OCI-LY3 (cell line): ENCODE measurements at regions not wholly inside any gene's neighbourhood (a gene's known extent, or its start where the extent isn't known, plus 50 kb on each side); places are given as distances from the start of the nearest gene placed in this dataset.

ENCODE experiments used
- H2AFZ ChIP-seq: fragments of 200-600, 300-600 bp; shearing (Covaris generic); 2 replicates; pipeline ENCODE4 v1.6.0; 2014; ENCODE audit warnings: antibody characterized with exemption, low read depth, low read length
- H3K27ac ChIP-seq: fragments of 200-600, 300-600 bp; sonication (generic); 2 replicates; pipeline ENCODE4 v1.5.1; 2014; ENCODE audit warnings: mild to moderate bottlenecking, low read length, moderate library complexity, mixed read lengths
- H3K27me3 ChIP-seq: fragments of 200-600, 300-600 bp; sonication (generic); 2 replicates; pipeline ENCODE4 v1.6.1; 2014; ENCODE audit warnings: low read depth, low read length, mixed read lengths
- H3K36me3 ChIP-seq: fragments of 200-600, 300-600 bp; sonication (generic); replicated peaks from 2 replicates; pipeline ENCODE3; 2014; ENCODE audit warnings: low read depth, low read length, mixed read lengths
- H3K4me1 ChIP-seq: fragments of 300-600, 200-600 bp; sonication (generic); 2 replicates; pipeline ENCODE4 v1.6.1; 2014; ENCODE audit warnings: low read length, mixed read lengths
- H3K4me2 ChIP-seq: fragments of 200-600, 300-600 bp; sonication (generic); 2 replicates; pipeline ENCODE4 v1.6.1; 2014; ENCODE audit warnings: low read length, mixed read lengths
- H3K4me3 ChIP-seq: fragments of 300-600, 200-600 bp; sonication (generic); 2 replicates; pipeline ENCODE4 v1.5.1; 2014; ENCODE audit warnings: antibody characterized with exemption, mild to moderate bottlenecking, low read length, moderate library complexity
- H3K79me2 ChIP-seq: fragments of 300-600, 200-600 bp; shearing (Covaris generic); 2 replicates; pipeline ENCODE4 v1.6.1; 2014; ENCODE audit warnings: mild to moderate bottlenecking, low read length, mixed read lengths
- H3K9ac ChIP-seq: fragments of 300-600, 200-600 bp; shearing (Covaris generic); 2 replicates; pipeline ENCODE4 v1.6.0; 2014; ENCODE audit warnings: mild to moderate bottlenecking, low read length, moderate library complexity
- H3K9me3 ChIP-seq: fragments of 200-600, 300-600 bp; shearing (Covaris generic); 2 replicates; pipeline ENCODE4 v1.6.1; 2014; ENCODE audit warnings: low read length, mixed read lengths; ENCODE audit not compliant: insufficient read depth
- H4K20me1 ChIP-seq: fragments of 200-600, 300-600 bp; sonication (generic); 2 replicates; pipeline ENCODE4 v1.6.1; 2016; ENCODE audit warnings: low read length, mixed read lengths; ENCODE audit not compliant: insufficient read depth
- CTCF ChIP-seq: fragments of 200-600, 300-600 bp; sonication (generic); IDR thresholded peaks from 2 replicates; pipeline ENCODE4 v1.5.1; 2014; ENCODE audit warnings: antibody characterized with exemption, low read length, low read depth
- EZH2phosphoT487 ChIP-seq: fragments of 200-600 bp; shearing (Covaris generic); IDR thresholded peaks from 2 replicates; pipeline ENCODE4 v1.6.1; 2018; ENCODE audit warnings: antibody characterized with exemption, mixed run types, low read depth

GRCh38 chr15:77768521-77769078, 135.9 kb upstream of the LINGO1 start:
- peaks cover 36% of the 10 kb centered on the region for H3K27me3 ChIP-seq
- no peak overlapping the region for H3K4me3 ChIP-seq
- TF ChIP-seq CTCF (no peak), EZH2phosphoT487 (no peak)
- H3K36me3 ChIP-seq = no peaks in the 10 kb centered on the region
- H3K79me2 ChIP-seq = no peaks in the 10 kb centered on the region
- no peak overlapping the region for H3K9ac ChIP-seq
- H3K4me2 ChIP-seq = no peak overlapping the region
- H3K9me3 ChIP-seq = no peaks in the 10 kb centered on the region
- H4K20me1 ChIP-seq = no peaks in the 10 kb centered on the region
- H3K27ac ChIP-seq = no peak overlapping the region
- H3K4me1 ChIP-seq = no peaks in the 10 kb centered on the region
- no peak overlapping the region for H2AFZ ChIP-seq

- Histone ChIP-seq H3K27ac (no peak overlapping the region), H3K36me3 (no peaks in the 10 kb centered on the region), H3K4me3 (no peak overlapping the region), H3K4me1 (no peaks in the 10 kb centered on the region), H4K20me1 (no peaks in the 10 kb centered on the region), H3K9me3 (no peaks in the 10 kb centered on the region), H3K9ac (no peak overlapping the region), H3K79me2 (no peaks in the 10 kb centered on the region), H3K27me3 (peaks cover 36% of the 10 kb centered on the region), H2AFZ (no peak overlapping the region), H3K4me2 (no peak overlapping the region)
- TF ChIP-seq CTCF (no peak), EZH2phosphoT487 (no peak)
Measured at GRCh38 chr15:77768107-77768506, 135.4 kb upstream of the LINGO1 start.

- Histone ChIP-seq H3K79me2 (no peaks in the 10 kb centered on the region), H3K4me1 (no peaks in the 10 kb centered on the region), H3K4me3 (no peak overlapping the region), H3K36me3 (no peaks in the 10 kb centered on the region), H2AFZ (no peak overlapping the region), H3K9ac (no peak overlapping the region), H4K20me1 (peaks cover 3% of the 10 kb centered on the region; the same call in 1 of the 2 replicates), H3K4me2 (no peak overlapping the region), H3K27ac (no peak overlapping the region), H3K9me3 (no peaks in the 10 kb centered on the region), H3K27me3 (peaks cover 36% of the 10 kb centered on the region)
- TF ChIP-seq EZH2phosphoT487 (no peak), CTCF (no peak)
Measured at GRCh38 chr15:77764095-77764494, 131.4 kb upstream of the LINGO1 start.

- Histone ChIP-seq H3K4me2 (no peak overlapping the region), H3K36me3 (no peaks in the 10 kb centered on the region), H3K27ac (no peak overlapping the region), H2AFZ (no peak overlapping the region), H3K4me3 (no peak overlapping the region), H3K9me3 (no peaks in the 10 kb centered on the region), H3K9ac (no peak overlapping the region), H3K27me3 (peaks cover 30% of the 10 kb centered on the region), H3K4me1 (no peaks in the 10 kb centered on the region), H3K79me2 (no peaks in the 10 kb centered on the region), H4K20me1 (peaks cover 3% of the 10 kb centered on the region; the same call in 1 of the 2 replicates)
- TF ChIP-seq EZH2phosphoT487 (no peak), CTCF (no peak)
Measured at GRCh38 chr15:77762747-77763355, 130.1 kb upstream of the LINGO1 start.
